ENCODE measurements at regions not wholly inside any gene's neighbourhood (a gene's known extent, or its start where the extent isn't known, plus 50 kb on each side); places are given as distances from the start of the nearest gene placed in this dataset.

- TF ChIP-seq CTCF (IDR thresholded peaks at IDR 0.05), result no peak
- no peak for TF ChIP-seq POLR2A (IDR thresholded peaks at IDR 0.05)
These were observed 70.5 kb upstream of the SPRY4 start for GRCh38 chr5:142395334-142395733.

Measured in lower leg skin (tissue), 3 donors.